GM12878 (cell line): ENCODE measurements at regions not wholly inside any gene's neighbourhood (a gene's known extent, or its start where the extent isn't known, plus 50 kb on each side); places are given as distances from the start of the nearest gene placed in this dataset.

ENCODE experiments used
- ATAC-seq: fragments of 200-7000 bp; cut with Tn5 transposase; 3 replicates; pipeline ENCODE4 v1.9.1; 2020; ENCODE audit warnings: mild to moderate bottlenecking, moderate library complexity
- BruUV-seq: library from RNA; stranded (reverse); fragments of 400-500 nt; replicated peaks from 2 replicates; lab custom pipeline; 2021; lab: Mats Ljungman, UMichigan
- CTCF ChIA-PET: fragments of 300-600 bp; sonication (Branson Sonifier 250); formaldehyde crosslinking; extraction: SDS; loops from one replicate; lab custom pipeline; 2021; ENCODE audit warnings: inconsistent platforms; lab: Yijun Ruan, JAX
- POLR2A ChIA-PET: fragments of 350-600 bp; formaldehyde crosslinking; extraction: SDS; loops from one replicate; lab custom pipeline; 2021; ENCODE audit warnings: inconsistent platforms; lab: Charles Lee
- RAD21 ChIA-PET: fragments of 300-600 bp; sonication (Branson Sonifier 250); formaldehyde crosslinking; loops from one replicate; lab custom pipeline; 2023; ENCODE audit warnings: antibody characterized with exemption; ENCODE audit not compliant: unreplicated experiment; lab: Charles Lee
- SMC1A ChIA-PET: fragments of 300-600 bp; sonication (Branson Sonifier 250); formaldehyde crosslinking; loops from one replicate; lab custom pipeline; 2023; ENCODE audit not compliant: unreplicated experiment, uncharacterized antibody; lab: Charles Lee
- DNase-seq: peaks from one replicate; pipeline ENCODE4 v3.0.0-alpha.2; 2011; ENCODE audit warnings: low read depth, low spot score
- FAIRE-seq: peaks from 3 replicates; lab custom pipeline; 2011; peaks lifted over from hg19 to GRCh38; lab: Jason Lieb, UNC
- H2AFZ ChIP-seq: 2 replicates; pipeline ENCODE4 v1.6.0; 2011; ENCODE audit warnings: low read depth, low read length, control low read depth; ENCODE audit not compliant: control insufficient read depth
- H3K27ac ChIP-seq: 2 replicates; pipeline ENCODE4 v1.5.1; 2011; ENCODE audit warnings: control low read depth; ENCODE audit not compliant: control insufficient read depth, insufficient read depth
- H3K27me3 ChIP-seq, 2 experiments: replicated peaks in 1 of 2; 2 replicates each; pipeline versions ENCODE4 v1.6.0 to v1.6.1; 2011; ENCODE audit warnings: low read length in 1 of 2; ENCODE audit not compliant: control insufficient read depth in 2 of 2, insufficient read depth in 2 of 2
- H3K36me3 ChIP-seq, 2 experiments: 2 replicates each; pipeline ENCODE4 v1.5.1; 2011; ENCODE audit warnings: low read length in 1 of 2; ENCODE audit not compliant: control insufficient read depth in 2 of 2, insufficient read depth in 2 of 2
- H3K4me1 ChIP-seq: 2 replicates; pipeline ENCODE4 v1.6.1; 2011; ENCODE audit warnings: mild to moderate bottlenecking, low read length, moderate library complexity, mixed read lengths; ENCODE audit not compliant: control insufficient read depth, insufficient read depth
- H3K4me2 ChIP-seq: 2 replicates; pipeline ENCODE4 v1.6.0; 2011; ENCODE audit warnings: control low read depth; ENCODE audit not compliant: control insufficient read depth, insufficient read depth
- H3K4me3 ChIP-seq: fragments of 200-600 bp; sonication (generic); 2 replicates; pipeline ENCODE4 v1.5.1; 2016
- H3K79me2 ChIP-seq: 2 replicates; pipeline ENCODE4 v1.6.0; 2011; ENCODE audit warnings: low read length; ENCODE audit not compliant: control insufficient read depth, insufficient read depth
- H3K9ac ChIP-seq: 2 replicates; pipeline ENCODE4 v1.8.0; 2011; ENCODE audit warnings: low read length, control low read depth, mixed read lengths; ENCODE audit not compliant: control insufficient read depth, insufficient read depth
- H3K9me3 ChIP-seq: replicated peaks from 3 replicates; pipeline ENCODE4 v1.5.1; 2011; ENCODE audit warnings: mild to moderate bottlenecking, low read length; ENCODE audit not compliant: control insufficient read depth, insufficient read depth
- H4K20me1 ChIP-seq: 2 replicates; pipeline ENCODE4 v1.6.0; 2011; ENCODE audit not compliant: control insufficient read depth, insufficient read depth
- ATF7 ChIP-seq: fragments of 450-650 bp; IDR thresholded peaks from 2 replicates; pipeline ENCODE4 v1.6.1; 2016; ENCODE audit warnings: low read depth, mild to moderate bottlenecking
- BACH1 ChIP-seq: fragments of 450-650 bp; IDR thresholded peaks from 2 replicates; pipeline ENCODE4 v1.6.1; 2017; ENCODE audit warnings: mild to moderate bottlenecking, borderline replicate concordance
- EED ChIP-seq: sonication (generic); IDR thresholded peaks from 2 replicates; pipeline ENCODE4 v1.6.1; 2016; ENCODE audit warnings: antibody characterized with exemption, low read depth
- ESRRA ChIP-seq: IDR thresholded peaks from 2 replicates; pipeline ENCODE4 v1.6.1; 2012; ENCODE audit warnings: mild to moderate bottlenecking, low read length, improper control_type of control experiment
- GATAD2B ChIP-seq: fragments of 450-650 bp; conservative IDR thresholded peaks from 2 replicates; pipeline ENCODE4 v1.6.1; 2017; ENCODE audit warnings: low read depth, mild to moderate bottlenecking, moderate library complexity
- HSF1 ChIP-seq: fragments of 150-350 bp; IDR thresholded peaks from 2 replicates; pipeline ENCODE4 v1.6.1; 2014; ENCODE audit warnings: mild to moderate bottlenecking, low read depth, low read length
- NFXL1 ChIP-seq: fragments of 450-650 bp; IDR thresholded peaks from 2 replicates; pipeline ENCODE4 v1.6.1; 2017; ENCODE audit warnings: antibody characterized with exemption, mild to moderate bottlenecking, borderline replicate concordance
- NR2F1 ChIP-seq: fragments of 450-650 bp; conservative IDR thresholded peaks from 2 replicates; pipeline ENCODE4 v1.6.1; 2017; ENCODE audit warnings: mild to moderate bottlenecking
- PML ChIP-seq: IDR thresholded peaks from 2 replicates; pipeline ENCODE4 v1.6.1; 2012; ENCODE audit warnings: low read length, inconsistent platforms
- POLR2A ChIP-seq: IDR thresholded peaks from 2 replicates; pipeline ENCODE4 v1.6.1; 2011; ENCODE audit warnings: low read depth, mild to moderate bottlenecking, low read length
- POU2F2 ChIP-seq: IDR thresholded peaks from 3 replicates; pipeline ENCODE4 v1.6.1; 2011; ENCODE audit warnings: low read depth, mild to moderate bottlenecking, low read length, borderline replicate concordance
- RUNX3 ChIP-seq: IDR thresholded peaks from 2 replicates; pipeline ENCODE4 v1.6.1; 2012; ENCODE audit warnings: low read length, inconsistent platforms
- SREBF2 ChIP-seq: IDR thresholded peaks from 2 replicates; pipeline ENCODE4 v1.6.1; 2012; ENCODE audit warnings: mild to moderate bottlenecking, low read length
- YY1 ChIP-seq: IDR thresholded peaks from 2 replicates; pipeline ENCODE4 v1.6.1; 2011; ENCODE audit warnings: low read depth, mild to moderate bottlenecking, low read length
- ZZZ3 ChIP-seq: IDR thresholded peaks from 2 replicates; pipeline ENCODE4 v1.6.1; 2011; ENCODE audit warnings: low read depth; ENCODE audit not compliant: control insufficient read depth, insufficient read length
- WGBS: methylation state at CpG from one replicate; pipeline ENCODE4 v1.1.6; 2016; ENCODE audit warnings: low lambda C conversion rate; ENCODE audit not compliant: insufficient replicate concordance, insufficient coverage; ENCODE audit errors: missing lambda C conversion rate; 5-methylcytosine and 5-hydroxymethylcytosine counted together
- in situ Hi-C: fragments of 300-500 bp; cut with MboI; formaldehyde crosslinking; loops from 9 replicates; pipeline ENCODE4 v1.14.3; 2018; ENCODE audit warnings: mixed read lengths
- intact Hi-C: fragments of 100-400 bp; cut with micrococcal nuclease; formaldehyde crosslinking; loops from one replicate; pipeline ENCODE4 v1.14.2; 2022; ENCODE audit not compliant: unreplicated experiment
- TF ChIP-seq, protein P1 (sequence below): fragments of 450-650 bp; IDR thresholded peaks from 2 replicates; pipeline ENCODE4 v1.6.1; 2017; ENCODE audit warnings: borderline replicate concordance

DNA sequence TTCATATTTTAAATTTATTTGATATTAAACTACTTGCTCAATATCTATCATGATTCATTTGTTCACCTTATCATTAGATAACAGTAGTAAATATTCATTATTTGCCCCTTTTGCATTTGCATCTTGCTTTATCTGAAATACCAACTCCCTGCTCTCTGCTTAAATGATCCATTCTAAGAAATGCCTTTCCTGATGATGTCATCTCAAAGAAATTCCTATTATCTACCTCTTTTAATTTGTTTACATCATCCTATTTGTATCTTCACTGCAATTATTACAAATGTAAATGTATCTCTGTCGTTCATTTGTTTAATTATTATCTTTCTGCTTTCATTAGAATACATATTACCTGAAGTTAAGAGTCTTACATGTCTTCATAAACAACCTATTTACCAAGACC, 549.9 kb downstream of the CBLN2 start:
- no peak overlapping the region for H3K27ac ChIP-seq
- no peaks in the 10 kb centered on the region for H3K27me3 ChIP-seq
- intact Hi-C loops (no loop called here), in situ Hi-C loops (no loop called here)
- H3K36me3 ChIP-seq = no peaks in the 10 kb centered on the region
- no peaks in the 10 kb centered on the region for H3K9me3 ChIP-seq
- no peak overlapping the region for H2AFZ ChIP-seq
- H3K4me3 ChIP-seq = no peak overlapping the region
- ATAC-seq = no peak
- no peak overlapping the region for H3K9ac ChIP-seq
- DNase-seq = no peak
- no peak for FAIRE-seq
- RAD21 ChIA-PET = no interaction called here
- TF ChIP-seq RUNX3 = no peak
- SMC1A ChIA-PET = interaction anchor here (1.3 to 1.7 kb wide), 2 partner anchors 12 to 16 kb away, joined by 3 to 5 read pairs; no protein-coding TSS in a partner anchor
- POLR2A ChIA-PET = no interaction called here
- H3K4me1 ChIP-seq = no peaks in the 10 kb centered on the region
- 3% methylated on average over 1 of the region's 1 CpG for WGBS
- H4K20me1 ChIP-seq = no peaks in the 10 kb centered on the region
- no TSS peak for BruUV-seq
- CTCF ChIA-PET = no interaction called here
- no peak overlapping the region for H3K4me2 ChIP-seq
- H3K79me2 ChIP-seq = no peaks in the 10 kb centered on the region

DNA sequence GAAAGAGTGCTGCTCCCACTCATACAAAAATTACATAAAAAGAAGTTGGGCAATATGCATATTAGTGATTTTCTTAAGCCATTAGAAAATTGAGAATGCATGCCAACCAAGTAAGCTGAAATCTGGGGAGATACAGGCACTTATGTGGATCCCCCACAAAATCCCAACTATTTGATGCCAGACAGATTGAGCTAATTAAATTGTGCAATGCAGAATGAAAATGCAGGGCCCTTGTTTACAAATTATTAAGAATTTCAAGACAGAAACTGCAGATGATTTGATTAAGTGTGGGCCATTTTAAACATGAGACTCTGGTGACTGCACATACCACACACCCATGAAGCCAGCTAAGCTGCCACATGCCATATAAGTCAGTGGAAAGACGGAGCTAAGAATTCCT, 554.5 kb downstream of the CBLN2 start:
- Histone ChIP-seq H3K36me3 (no peaks in the 10 kb centered on the region), H3K79me2 (no peaks in the 10 kb centered on the region), H4K20me1 (no peaks in the 10 kb centered on the region), H3K9me3 (no peaks in the 10 kb centered on the region), H3K4me3 (no peak overlapping the region), H2AFZ (no peak overlapping the region), H3K27me3 (no peaks in the 10 kb centered on the region), H3K9ac (no peak overlapping the region), H3K4me1 (no peaks in the 10 kb centered on the region), H3K27ac (no peak overlapping the region), H3K4me2 (no peak overlapping the region)
- FAIRE-seq (no peak), DNase-seq (no peak), ATAC-seq (no peak)
- BruUV-seq = no TSS peak
- ChIA-PET SMC1A (interaction anchor here (1.0 kb wide), 1 partner anchor 18 kb away, joined by 3 read pairs; no protein-coding TSS in a partner anchor), CTCF (no interaction called here), POLR2A (no interaction called here), RAD21 (no interaction called here)
- intact Hi-C loops = no loop called here
- in situ Hi-C loops = no loop called here
- TF ChIP-seq BACH1 (no peak), NR2F1 (no peak), SREBF2 (no peak), ESRRA (no peak), PML (no peak), ZZZ3 (no peak), YY1 (no peak), ATF7 (no peak), GATAD2B (no peak), EED (no peak), NFXL1 (no peak), HSF1 (no peak), POU2F2 (no peak), POLR2A (no peak)
- TF ChIP-seq, protein P1, sequence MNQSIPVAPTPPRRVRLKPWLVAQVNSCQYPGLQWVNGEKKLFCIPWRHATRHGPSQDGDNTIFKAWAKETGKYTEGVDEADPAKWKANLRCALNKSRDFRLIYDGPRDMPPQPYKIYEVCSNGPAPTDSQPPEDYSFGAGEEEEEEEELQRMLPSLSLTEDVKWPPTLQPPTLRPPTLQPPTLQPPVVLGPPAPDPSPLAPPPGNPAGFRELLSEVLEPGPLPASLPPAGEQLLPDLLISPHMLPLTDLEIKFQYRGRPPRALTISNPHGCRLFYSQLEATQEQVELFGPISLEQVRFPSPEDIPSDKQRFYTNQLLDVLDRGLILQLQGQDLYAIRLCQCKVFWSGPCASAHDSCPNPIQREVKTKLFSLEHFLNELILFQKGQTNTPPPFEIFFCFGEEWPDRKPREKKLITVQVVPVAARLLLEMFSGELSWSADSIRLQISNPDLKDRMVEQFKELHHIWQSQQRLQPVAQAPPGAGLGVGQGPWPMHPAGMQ = no peak
- 0% methylated on average over 1 of the region's 1 CpG for WGBS
